Thyroid gland (tissue), 4 donors: ENCODE measurements at regions not wholly inside any gene's neighbourhood (a gene's known extent, or its start where the extent isn't known, plus 50 kb on each side); places are given as distances from the start of the nearest gene placed in this dataset.
"Not testable (repeated sequence)": the region's sequence is repeated elsewhere in the genome, so short reads cannot be mapped to it uniquely, and the experiment has no call there.

Experiments used
- POLR2A ChIP-seq, 2 donors: fragments of 450-650 bp; IDR thresholded peaks; one replicate each; pipeline ENCODE4 v1.6.1; 2017; ENCODE audit warnings: antibody characterized with exemption in 2 of 2, mild to moderate bottlenecking in 2 of 2, moderate library complexity in 1 of 2
- TF ChIP-seq, protein P1 (sequence below), 6 experiments: fragments of 200-600 bp in 3 of 6; fragments of 450-650 bp in 3 of 6; sonication (generic) in 3 of 6; IDR thresholded peaks; one replicate each; pipeline ENCODE4 v1.5.1; 2016 to 2019; ENCODE audit warnings: antibody characterized with exemption in 6 of 6, mild to moderate bottlenecking in 2 of 6, inconsistent platforms in 1 of 6, moderate library complexity in 1 of 6

DNA sequence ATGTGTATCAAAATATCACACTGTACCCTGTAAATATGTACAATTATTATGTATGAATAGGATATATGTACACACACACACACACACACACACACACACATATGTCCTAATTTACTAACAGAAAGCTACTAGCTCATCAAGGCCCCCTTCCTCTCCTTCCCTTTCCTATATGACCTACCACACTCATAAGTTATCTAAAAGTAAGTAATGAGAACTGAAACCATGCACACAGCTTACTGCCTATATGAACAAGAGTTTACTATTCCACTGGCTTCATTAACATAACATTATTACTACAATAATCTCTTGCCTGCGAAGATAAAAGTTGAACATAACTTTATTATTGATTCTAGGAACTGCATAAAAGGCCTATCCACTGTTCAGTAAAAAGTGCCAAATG, 83.8 kb downstream of the MAGED4 start:
- TF ChIP-seq, protein P1, sequence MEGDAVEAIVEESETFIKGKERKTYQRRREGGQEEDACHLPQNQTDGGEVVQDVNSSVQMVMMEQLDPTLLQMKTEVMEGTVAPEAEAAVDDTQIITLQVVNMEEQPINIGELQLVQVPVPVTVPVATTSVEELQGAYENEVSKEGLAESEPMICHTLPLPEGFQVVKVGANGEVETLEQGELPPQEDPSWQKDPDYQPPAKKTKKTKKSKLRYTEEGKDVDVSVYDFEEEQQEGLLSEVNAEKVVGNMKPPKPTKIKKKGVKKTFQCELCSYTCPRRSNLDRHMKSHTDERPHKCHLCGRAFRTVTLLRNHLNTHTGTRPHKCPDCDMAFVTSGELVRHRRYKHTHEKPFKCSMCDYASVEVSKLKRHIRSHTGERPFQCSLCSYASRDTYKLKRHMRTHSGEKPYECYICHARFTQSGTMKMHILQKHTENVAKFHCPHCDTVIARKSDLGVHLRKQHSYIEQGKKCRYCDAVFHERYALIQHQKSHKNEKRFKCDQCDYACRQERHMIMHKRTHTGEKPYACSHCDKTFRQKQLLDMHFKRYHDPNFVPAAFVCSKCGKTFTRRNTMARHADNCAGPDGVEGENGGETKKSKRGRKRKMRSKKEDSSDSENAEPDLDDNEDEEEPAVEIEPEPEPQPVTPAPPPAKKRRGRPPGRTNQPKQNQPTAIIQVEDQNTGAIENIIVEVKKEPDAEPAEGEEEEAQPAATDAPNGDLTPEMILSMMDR (IDR thresholded peaks at IDR 0.05), result not testable (repeated sequence)
- not testable (repeated sequence) for TF ChIP-seq POLR2A (IDR thresholded peaks at IDR 0.05)
